H9 (cell line): ENCODE measurements at regions not wholly inside any gene's neighbourhood (a gene's known extent, or its start where the extent isn't known, plus 50 kb on each side); places are given as distances from the start of the nearest gene placed in this dataset.

Source experiments
- DNase-seq: peaks from one replicate; pipeline ENCODE4 v3.0.0-alpha.2; 2017
- H2AFZ ChIP-seq: one replicate; pipeline ENCODE4 v1.6.1; 2013; ENCODE audit warnings: mild to moderate bottlenecking, low read length, control low read depth, moderate library complexity
- H2AK5ac ChIP-seq: 2 replicates; pipeline ENCODE4 v1.6.1; 2013; ENCODE audit warnings: low read length, control low read depth, mixed read lengths; ENCODE audit not compliant: insufficient read length
- H2BK120ac ChIP-seq: one replicate; pipeline ENCODE4 v1.6.1; 2013; ENCODE audit warnings: low read depth, mild to moderate bottlenecking, low read length, control low read depth, inconsistent platforms; ENCODE audit not compliant: poor library complexity, severe bottlenecking
- H2BK12ac ChIP-seq: 2 replicates; pipeline ENCODE4 v1.6.1; 2013; ENCODE audit warnings: low read length, control low read depth, mixed read lengths, low read depth; ENCODE audit not compliant: insufficient read length
- H2BK15ac ChIP-seq: 2 replicates; pipeline ENCODE4 v1.6.1; 2013; ENCODE audit warnings: low read depth, low read length, control low read depth
- H2BK20ac ChIP-seq: one replicate; pipeline ENCODE4 v1.6.1; 2013; ENCODE audit warnings: low read depth, mild to moderate bottlenecking, low read length, control low read depth, inconsistent platforms; ENCODE audit not compliant: poor library complexity, severe bottlenecking
- H2BK5ac ChIP-seq: 2 replicates; pipeline ENCODE4 v1.6.1; 2013; ENCODE audit warnings: low read length, control low read depth, mixed read lengths; ENCODE audit not compliant: insufficient read length
- H3K14ac ChIP-seq: 2 replicates; pipeline ENCODE4 v1.6.1; 2013; ENCODE audit warnings: low read length, control low read depth; ENCODE audit not compliant: insufficient read depth
- H3K18ac ChIP-seq: 2 replicates; pipeline ENCODE4 v1.6.1; 2013; ENCODE audit warnings: low read depth, mild to moderate bottlenecking, mixed read lengths, low read length, control low read depth; ENCODE audit not compliant: insufficient read length
- H3K23ac ChIP-seq: 2 replicates; pipeline ENCODE4 v1.6.1; 2013; ENCODE audit warnings: low read length, control low read depth, mixed read lengths, low read depth; ENCODE audit not compliant: insufficient read length
- H3K23me2 ChIP-seq: 2 replicates; pipeline ENCODE4 v1.6.1; 2013; ENCODE audit warnings: low read depth, mild to moderate bottlenecking, mixed read lengths, low read length, control low read depth; ENCODE audit not compliant: insufficient read length, poor library complexity, severe bottlenecking
- H3K27ac ChIP-seq: 2 replicates; pipeline ENCODE4 v1.5.1; 2013; ENCODE audit warnings: low read length, control low read depth, mixed read lengths, low read depth; ENCODE audit not compliant: insufficient read length
- H3K27me3 ChIP-seq: 2 replicates; pipeline ENCODE4 v1.6.1; 2013; ENCODE audit warnings: low read length, control low read depth, inconsistent platforms; ENCODE audit not compliant: insufficient read depth
- H3K4ac ChIP-seq: 2 replicates; pipeline ENCODE4 v1.6.1; 2013; ENCODE audit warnings: low read depth, mild to moderate bottlenecking, control low read depth, inconsistent platforms, low read length, moderate library complexity
- H3K4me1 ChIP-seq: 2 replicates; pipeline ENCODE4 v1.6.1; 2013; ENCODE audit warnings: low read length, control low read depth, inconsistent platforms; ENCODE audit not compliant: insufficient read depth
- H3K4me2 ChIP-seq: 2 replicates; pipeline ENCODE4 v1.6.1; 2013; ENCODE audit warnings: low read length, control low read depth, mixed read lengths; ENCODE audit not compliant: insufficient read length, insufficient read depth
- H3K56ac ChIP-seq: 2 replicates; pipeline ENCODE4 v1.6.1; 2013; ENCODE audit warnings: low read depth, mild to moderate bottlenecking, mixed read lengths, low read length, control low read depth; ENCODE audit not compliant: insufficient read length
- H3K79me1 ChIP-seq: 2 replicates; pipeline ENCODE4 v1.6.1; 2013; ENCODE audit warnings: low read depth, mild to moderate bottlenecking, moderate library complexity, low read length, control low read depth, inconsistent platforms; ENCODE audit not compliant: insufficient read depth, poor library complexity, severe bottlenecking
- H3K79me2 ChIP-seq: 2 replicates; pipeline ENCODE4 v1.6.1; 2013; ENCODE audit warnings: low read length, control low read depth, inconsistent platforms; ENCODE audit not compliant: insufficient read depth
- H3K9ac ChIP-seq: 2 replicates; pipeline ENCODE4 v1.6.1; 2013; ENCODE audit warnings: low read length, control low read depth, mixed read lengths; ENCODE audit not compliant: insufficient read length; ENCODE audit errors: extremely low read depth
- H3K9me3 ChIP-seq: one replicate; pipeline ENCODE4 v1.6.1; 2013; ENCODE audit warnings: low read depth, low read length, inconsistent platforms; ENCODE audit not compliant: control insufficient read depth
- H3T11ph ChIP-seq: one replicate; pipeline ENCODE4 v1.6.1; 2013; ENCODE audit warnings: mild to moderate bottlenecking, low read length, control low read depth, inconsistent platforms
- H4K20me1 ChIP-seq: one replicate; pipeline ENCODE4 v1.6.1; 2013; ENCODE audit not compliant: control insufficient read depth, insufficient read length, insufficient read depth
- H4K5ac ChIP-seq: 2 replicates; pipeline ENCODE4 v1.6.1; 2013; ENCODE audit warnings: low read depth, mild to moderate bottlenecking, mixed read lengths, low read length, control low read depth; ENCODE audit not compliant: insufficient read length
- H4K8ac ChIP-seq: replicated peaks from 2 replicates; pipeline ENCODE4 v1.6.1; 2013; ENCODE audit warnings: low read length, control low read depth, mixed read lengths, low read depth; ENCODE audit not compliant: insufficient read length
- H4K91ac ChIP-seq: 2 replicates; pipeline ENCODE4 v1.6.1; 2013; ENCODE audit warnings: low read depth, mild to moderate bottlenecking, moderate library complexity, mixed read lengths, low read length, control low read depth; ENCODE audit not compliant: insufficient read length
- H3K27ac Mint-ChIP-seq, 3 experiments: 2 replicates in 2 of 3; 3 replicates in 1 of 3; pipeline ENCODE4 v1.8.0; 2020 to 2021; ENCODE audit warnings: mixed read lengths in 3 of 3, mild to moderate bottlenecking in 1 of 3, moderate library complexity in 1 of 3
- H3K27me3 Mint-ChIP-seq: 2 replicates; pipeline ENCODE4 v1.8.0; 2021; ENCODE audit warnings: low read depth, mild to moderate bottlenecking, moderate library complexity, mixed read lengths
- H3K36me3 Mint-ChIP-seq, 3 experiments: 2 replicates in 2 of 3; 3 replicates in 1 of 3; pipeline ENCODE4 v1.8.0; 2020 to 2021; ENCODE audit warnings: low read depth in 3 of 3, mixed read lengths in 3 of 3; ENCODE audit not compliant: insufficient read depth in 1 of 3
- H3K4me1 Mint-ChIP-seq, 2 experiments: 2 replicates each; pipeline ENCODE4 v1.8.0; 2020; ENCODE audit warnings: mixed read lengths in 2 of 2
- H3K4me3 Mint-ChIP-seq, 2 experiments: 2 replicates in 1 of 2; 3 replicates in 1 of 2; pipeline ENCODE4 v1.8.0; 2020 to 2021; ENCODE audit warnings: mild to moderate bottlenecking in 2 of 2, mixed read lengths in 2 of 2, moderate library complexity in 1 of 2
- H3K9me3 Mint-ChIP-seq, 2 experiments: 2 replicates in 1 of 2; 3 replicates in 1 of 2; pipeline ENCODE4 v1.8.0; 2020; ENCODE audit warnings: mild to moderate bottlenecking in 2 of 2, mixed read lengths in 2 of 2, moderate library complexity in 1 of 2
- WGBS: extraction: QIAGEN DNeasy Blood & Tissue Kit; methylation state at CpG from one replicate; pipeline ENCODE4 v1.1.7; 2013; ENCODE audit warnings: missing lambda C conversion rate, low lambda C conversion rate, mixed read lengths; ENCODE audit not compliant: insufficient read length; ENCODE audit errors: extremely low coverage; 5-methylcytosine and 5-hydroxymethylcytosine counted together
- TF ChIP-seq, protein P1 (sequence below): fragments of 200-600 bp; sonication (generic); conservative IDR thresholded peaks from 3 replicates; pipeline ENCODE4 v1.8.0; 2021; ENCODE audit warnings: antibody characterized with exemption, mild to moderate bottlenecking

GRCh38 chr14:56036353-56036752 is 81.9 kb upstream of the PELI2 start:
- H3K9me3 ChIP-seq: no peaks in the 10 kb centered on the region
- no peak overlapping the region for H2AFZ ChIP-seq
- no peak overlapping the region for H3K18ac ChIP-seq
- Mint-ChIP-seq H3K36me3 (no peaks in the 10 kb centered on the region), H3K27me3 (no peaks in the 10 kb centered on the region; the same call in none of the 2 replicates), H3K4me3 (no peak overlapping the region), H3K4me1 (no peaks in the 10 kb centered on the region), H3K9me3 (no peaks in the 10 kb centered on the region; a peak in 1 of 5 replicates), H3K27ac (no peak overlapping the region)
- H3K4me2 ChIP-seq: no peak overlapping the region
- H3K23me2 ChIP-seq: no peaks in the 10 kb centered on the region
- H3K79me2 ChIP-seq: no peaks in the 10 kb centered on the region
- no peak overlapping the region for H2BK5ac ChIP-seq
- H3K56ac ChIP-seq: no peak overlapping the region
- no peak overlapping the region for H4K91ac ChIP-seq
- H3K9ac ChIP-seq: no peak overlapping the region
- H3K4ac ChIP-seq: no peak overlapping the region
- no peaks in the 10 kb centered on the region for H3K4me1 ChIP-seq
- peak; percentile 34 for DNase-seq
- no peak overlapping the region for H2BK15ac ChIP-seq
- no peaks in the 10 kb centered on the region for H3K27me3 ChIP-seq
- no peak overlapping the region for H3T11ph ChIP-seq
- H4K20me1 ChIP-seq: no peaks in the 10 kb centered on the region
- H3K23ac ChIP-seq: no peak overlapping the region
- H2BK12ac ChIP-seq: no peak overlapping the region
- H3K27ac ChIP-seq: no peak overlapping the region
- WGBS: no CpG with 5 or more reads among the region's 5 CpGs
- no peaks in the 10 kb centered on the region for H3K79me1 ChIP-seq
- no peak overlapping the region for H3K14ac ChIP-seq
- no peak overlapping the region for H2BK120ac ChIP-seq
- no peak overlapping the region for H4K8ac ChIP-seq
- H2BK20ac ChIP-seq: no peak overlapping the region
- H4K5ac ChIP-seq: no peak overlapping the region
- TF ChIP-seq, protein P1, sequence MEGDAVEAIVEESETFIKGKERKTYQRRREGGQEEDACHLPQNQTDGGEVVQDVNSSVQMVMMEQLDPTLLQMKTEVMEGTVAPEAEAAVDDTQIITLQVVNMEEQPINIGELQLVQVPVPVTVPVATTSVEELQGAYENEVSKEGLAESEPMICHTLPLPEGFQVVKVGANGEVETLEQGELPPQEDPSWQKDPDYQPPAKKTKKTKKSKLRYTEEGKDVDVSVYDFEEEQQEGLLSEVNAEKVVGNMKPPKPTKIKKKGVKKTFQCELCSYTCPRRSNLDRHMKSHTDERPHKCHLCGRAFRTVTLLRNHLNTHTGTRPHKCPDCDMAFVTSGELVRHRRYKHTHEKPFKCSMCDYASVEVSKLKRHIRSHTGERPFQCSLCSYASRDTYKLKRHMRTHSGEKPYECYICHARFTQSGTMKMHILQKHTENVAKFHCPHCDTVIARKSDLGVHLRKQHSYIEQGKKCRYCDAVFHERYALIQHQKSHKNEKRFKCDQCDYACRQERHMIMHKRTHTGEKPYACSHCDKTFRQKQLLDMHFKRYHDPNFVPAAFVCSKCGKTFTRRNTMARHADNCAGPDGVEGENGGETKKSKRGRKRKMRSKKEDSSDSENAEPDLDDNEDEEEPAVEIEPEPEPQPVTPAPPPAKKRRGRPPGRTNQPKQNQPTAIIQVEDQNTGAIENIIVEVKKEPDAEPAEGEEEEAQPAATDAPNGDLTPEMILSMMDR: no peak
- H2AK5ac ChIP-seq: no peak overlapping the region
